ENCODE measurements at regions not wholly inside any gene's neighbourhood (a gene's known extent, or its start where the extent isn't known, plus 50 kb on each side); places are given as distances from the start of the nearest gene placed in this dataset.

DNA sequence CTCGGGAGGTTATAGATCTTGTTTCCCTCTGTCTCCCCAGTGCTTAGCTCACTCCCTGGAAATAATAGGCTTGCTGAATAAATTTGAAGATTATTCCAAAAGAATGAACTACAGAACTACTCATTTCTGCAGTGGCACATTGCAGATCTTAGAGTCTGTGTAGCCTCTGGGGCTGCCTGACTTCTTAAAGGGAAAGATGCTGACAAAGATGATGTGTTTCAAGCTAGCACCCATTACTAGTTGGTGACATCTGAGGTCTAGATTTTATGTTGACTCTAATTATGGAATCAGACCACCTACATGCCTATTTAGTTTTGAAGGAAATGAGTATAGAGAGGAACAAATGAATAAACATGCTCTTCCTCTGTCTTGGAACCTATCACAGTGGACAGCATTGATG, 123.7 kb upstream of the KCNIP4 start:
- in situ Hi-C loops (cut with HindIII; ENCODE audit: low sequenced_read_pairs) = no loop called here
- TF ChIP-seq, protein P1, sequence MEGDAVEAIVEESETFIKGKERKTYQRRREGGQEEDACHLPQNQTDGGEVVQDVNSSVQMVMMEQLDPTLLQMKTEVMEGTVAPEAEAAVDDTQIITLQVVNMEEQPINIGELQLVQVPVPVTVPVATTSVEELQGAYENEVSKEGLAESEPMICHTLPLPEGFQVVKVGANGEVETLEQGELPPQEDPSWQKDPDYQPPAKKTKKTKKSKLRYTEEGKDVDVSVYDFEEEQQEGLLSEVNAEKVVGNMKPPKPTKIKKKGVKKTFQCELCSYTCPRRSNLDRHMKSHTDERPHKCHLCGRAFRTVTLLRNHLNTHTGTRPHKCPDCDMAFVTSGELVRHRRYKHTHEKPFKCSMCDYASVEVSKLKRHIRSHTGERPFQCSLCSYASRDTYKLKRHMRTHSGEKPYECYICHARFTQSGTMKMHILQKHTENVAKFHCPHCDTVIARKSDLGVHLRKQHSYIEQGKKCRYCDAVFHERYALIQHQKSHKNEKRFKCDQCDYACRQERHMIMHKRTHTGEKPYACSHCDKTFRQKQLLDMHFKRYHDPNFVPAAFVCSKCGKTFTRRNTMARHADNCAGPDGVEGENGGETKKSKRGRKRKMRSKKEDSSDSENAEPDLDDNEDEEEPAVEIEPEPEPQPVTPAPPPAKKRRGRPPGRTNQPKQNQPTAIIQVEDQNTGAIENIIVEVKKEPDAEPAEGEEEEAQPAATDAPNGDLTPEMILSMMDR (IDR thresholded peaks at IDR 0.05; ENCODE audit: low read depth, low read length, missing control alignments) = no peak
- no peak for DNase-seq (ENCODE audit: low read depth)
- no peak overlapping the region for H3K4me3 ChIP-seq (ENCODE audit: low read depth, low read length)

DNA sequence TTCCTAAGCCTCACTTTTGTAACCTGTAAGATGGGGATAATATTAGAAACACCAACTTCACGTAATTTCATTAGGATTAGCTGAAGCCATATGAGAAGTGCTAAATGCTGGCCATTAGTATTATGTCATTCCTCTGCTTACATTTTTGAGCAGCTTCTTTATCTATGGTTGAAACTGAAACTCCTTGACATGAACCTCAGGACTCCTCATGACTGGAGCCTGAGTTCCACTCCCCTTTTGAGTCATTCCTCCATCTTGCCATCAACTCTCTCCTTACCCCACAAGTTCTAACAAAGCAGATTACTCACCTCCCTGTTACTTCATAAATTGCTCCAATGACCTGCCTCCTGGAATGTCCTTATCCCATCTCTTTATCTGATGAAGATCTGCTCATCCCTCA, 123.2 kb upstream of the KCNIP4 start:
- no peak overlapping the region for H3K4me3 ChIP-seq (ENCODE audit: low read depth, low read length)
- TF ChIP-seq, protein P1 (IDR thresholded peaks at IDR 0.05; ENCODE audit: low read depth, low read length, missing control alignments) = no peak
- in situ Hi-C loops (cut with HindIII; ENCODE audit: low sequenced_read_pairs) = no loop called here
- no peak for DNase-seq (ENCODE audit: low read depth)

DNA sequence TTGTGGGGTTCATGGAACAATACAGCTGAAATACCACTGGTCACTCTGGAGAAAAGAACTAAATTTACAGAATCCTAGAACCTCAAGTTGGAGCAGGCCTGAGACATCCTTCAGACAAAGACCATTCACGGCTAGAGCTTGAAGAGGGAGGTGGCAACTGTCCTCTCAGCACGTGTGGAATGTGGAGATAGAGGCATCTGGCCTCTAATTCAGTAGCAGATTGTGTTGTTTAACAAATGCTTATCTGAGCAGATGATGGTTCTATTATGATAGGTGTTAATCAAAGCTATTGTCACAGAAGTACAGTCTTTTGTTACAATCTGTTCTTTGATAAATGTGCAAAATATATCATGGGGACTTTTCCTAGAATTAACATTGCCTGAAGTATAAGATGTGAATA, 121.7 kb upstream of the KCNIP4 start:
- in situ Hi-C loops (cut with HindIII; ENCODE audit: low sequenced_read_pairs) = no loop called here
- TF ChIP-seq, protein P1 (IDR thresholded peaks at IDR 0.05; ENCODE audit: low read depth, low read length, missing control alignments) = no peak
- no peak for DNase-seq (ENCODE audit: low read depth)
- H3K4me3 ChIP-seq (ENCODE audit: low read depth, low read length) = no peak overlapping the region

DNA sequence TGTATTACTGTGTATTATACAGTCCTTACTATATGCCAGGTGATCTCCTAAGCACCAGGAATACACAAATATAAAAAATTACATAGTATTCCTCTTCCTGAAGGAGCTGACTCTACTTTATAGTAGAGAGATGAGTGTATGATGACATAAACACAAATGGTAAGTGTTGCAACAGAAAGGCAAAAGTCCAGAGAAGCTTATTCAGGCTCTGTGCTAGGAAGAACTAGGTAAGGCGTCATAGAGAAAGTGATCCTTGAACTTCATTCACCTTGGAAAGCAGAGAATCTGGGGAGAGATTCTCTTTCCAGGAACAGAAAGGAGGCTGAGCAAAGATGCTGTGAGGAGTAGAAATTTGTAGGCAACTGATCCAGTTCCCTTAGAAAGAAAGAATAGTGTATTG, 115.0 kb upstream of the KCNIP4 start:
- DNase-seq (ENCODE audit: low read depth) = no peak
- no peak overlapping the region for H3K4me3 ChIP-seq (ENCODE audit: low read depth, low read length)
- TF ChIP-seq, protein P1 (IDR thresholded peaks at IDR 0.05; ENCODE audit: low read depth, low read length, missing control alignments) = no peak
- in situ Hi-C loops (cut with HindIII; ENCODE audit: low sequenced_read_pairs) = no loop called here

DNA sequence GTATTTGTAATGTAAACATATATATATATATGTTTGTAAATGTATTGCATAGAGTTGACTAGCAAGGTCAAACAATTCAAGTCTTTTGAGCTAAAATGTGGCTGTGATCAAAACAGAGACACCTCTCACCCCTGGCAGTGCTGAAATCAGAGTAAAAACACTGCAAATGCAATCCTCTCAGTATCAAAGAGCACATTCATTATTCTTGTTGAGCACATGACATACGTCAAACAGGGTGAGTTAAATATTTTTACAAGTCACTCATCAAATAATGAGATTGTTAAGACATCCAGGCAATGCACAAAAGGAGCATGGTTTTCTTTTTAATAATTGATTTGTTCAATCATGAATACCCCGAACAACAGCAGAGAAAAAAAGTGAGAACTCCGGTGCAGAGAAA, 114.1 kb upstream of the KCNIP4 start:
- TF ChIP-seq, protein P1 (IDR thresholded peaks at IDR 0.05; ENCODE audit: low read depth, low read length, missing control alignments) = no peak
- no peak overlapping the region for H3K4me3 ChIP-seq (ENCODE audit: low read depth, low read length)
- in situ Hi-C loops (cut with HindIII; ENCODE audit: low sequenced_read_pairs) = no loop called here
- DNase-seq (ENCODE audit: low read depth) = no peak

DNA sequence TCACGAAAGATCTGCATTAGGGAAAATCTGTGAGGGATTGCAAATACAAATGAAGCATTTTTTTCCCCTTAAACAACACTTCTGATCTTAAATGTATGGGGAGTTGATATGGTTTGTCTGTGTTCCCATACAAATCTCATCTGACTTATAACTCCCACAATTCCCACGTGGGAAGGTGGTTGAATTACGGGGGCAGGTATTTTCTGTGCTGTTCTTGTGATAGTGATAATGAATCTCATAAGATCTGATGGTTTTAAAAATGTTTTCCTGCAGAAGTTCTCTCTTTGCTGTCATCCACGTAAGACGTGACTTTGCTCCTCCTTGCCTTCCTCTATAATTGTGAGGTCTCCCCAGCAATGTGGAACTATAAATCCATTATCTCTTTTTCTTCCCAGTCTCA, 107.4 kb upstream of the KCNIP4 start:
- in situ Hi-C loops (cut with HindIII; ENCODE audit: low sequenced_read_pairs) = no loop called here
- TF ChIP-seq, protein P1 (IDR thresholded peaks at IDR 0.05; ENCODE audit: low read depth, low read length, missing control alignments) = no peak
- H3K4me3 ChIP-seq (ENCODE audit: low read depth, low read length) = no peak overlapping the region
- no peak for DNase-seq (ENCODE audit: low read depth)

DNA sequence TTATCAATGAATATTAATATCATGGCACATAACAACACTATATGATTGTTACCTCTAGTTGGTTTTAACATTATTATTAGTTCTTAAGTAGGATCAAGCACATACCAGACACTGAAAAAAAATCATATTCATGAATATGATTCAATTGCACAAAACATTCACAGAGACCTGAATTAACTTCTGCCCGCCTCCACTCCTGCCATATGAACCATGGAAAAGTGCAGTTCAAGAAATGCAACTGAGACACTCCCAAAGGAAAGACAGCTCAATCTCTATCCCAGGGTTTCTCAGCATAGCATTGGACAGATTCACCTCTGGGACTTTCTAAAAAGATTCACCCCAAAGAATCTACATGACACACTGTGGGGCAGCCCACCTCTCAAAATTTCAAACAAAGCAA, 103.5 kb upstream of the KCNIP4 start:
- H3K4me3 ChIP-seq (ENCODE audit: low read depth, low read length) = no peak overlapping the region
- in situ Hi-C loops (cut with HindIII; ENCODE audit: low sequenced_read_pairs) = no loop called here
- no peak for DNase-seq (ENCODE audit: low read depth)
- TF ChIP-seq, protein P1 (IDR thresholded peaks at IDR 0.05; ENCODE audit: low read depth, low read length, missing control alignments) = no peak
